Mesodermal cell (in vitro differentiated cells): ENCODE measurements at regions not wholly inside any gene's neighbourhood (a gene's known extent, or its start where the extent isn't known, plus 50 kb on each side); places are given as distances from the start of the nearest gene placed in this dataset.
"Not testable (repeated sequence)": the region's sequence is repeated elsewhere in the genome, so short reads cannot be mapped to it uniquely, and the experiment has no call there.

Source experiments
- H3K27ac ChIP-seq: 2 replicates; pipeline ENCODE4 v1.7.0; 2013; ENCODE audit warnings: mild to moderate bottlenecking, low read depth, low read length, moderate library complexity; ENCODE audit not compliant: severe bottlenecking
- H3K36me3 ChIP-seq: 2 replicates; pipeline ENCODE4 v1.7.1; 2013; ENCODE audit warnings: mild to moderate bottlenecking, low read length, moderate library complexity; ENCODE audit not compliant: control insufficient read depth, insufficient read depth
- H3K4me1 ChIP-seq: one replicate; pipeline ENCODE4 v1.7.1; 2013; ENCODE audit warnings: mild to moderate bottlenecking, low read length; ENCODE audit not compliant: insufficient read depth, control insufficient read depth, poor library complexity, severe bottlenecking
- H3K4me3 ChIP-seq: 2 replicates; pipeline ENCODE4 v1.7.0; 2013; ENCODE audit warnings: low read length, control low read depth, mild to moderate bottlenecking; ENCODE audit not compliant: insufficient read depth, poor library complexity, severe bottlenecking; ENCODE audit errors: extremely low read depth
- H3K9me3 ChIP-seq: 2 replicates; pipeline ENCODE4 v1.7.1; 2013; ENCODE audit warnings: mild to moderate bottlenecking, low read length, moderate library complexity; ENCODE audit not compliant: control insufficient read depth
- WGBS, 2 experiments: methylation state at CpG; one replicate each; pipeline ENCODE4 v1.1.5; 2013; ENCODE audit warnings: missing lambda C conversion rate in 2 of 2; ENCODE audit not compliant: insufficient coverage in 2 of 2; 5-methylcytosine and 5-hydroxymethylcytosine counted together

DNA sequence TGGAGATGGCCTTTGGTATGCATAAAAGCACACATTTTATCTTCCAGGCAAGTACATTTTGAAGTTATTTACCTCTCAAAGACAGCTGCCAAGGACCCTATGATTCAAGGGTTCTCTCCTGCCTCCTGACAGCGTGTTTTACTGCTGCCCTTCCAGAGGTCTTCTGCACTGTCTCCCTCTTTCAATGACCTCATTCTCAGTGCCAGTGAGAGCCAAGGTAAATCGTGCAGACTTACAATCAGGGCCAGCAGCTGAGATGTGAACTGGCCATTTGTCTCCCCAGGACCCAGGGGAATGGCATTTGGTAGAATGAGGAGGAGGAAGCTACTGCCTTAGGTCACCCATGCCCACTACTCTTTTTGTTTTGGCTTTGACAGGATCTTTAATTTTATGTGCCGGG is 84.2 kb upstream of the FGGY start:
- Histone ChIP-seq H3K36me3 (no peaks in the 10 kb centered on the region), H3K4me3 (no peak overlapping the region), H3K4me1 (no peaks in the 10 kb centered on the region), H3K9me3 (peaks cover 6% of the 10 kb centered on the region), H3K27ac (no peak overlapping the region)
- WGBS, 2 experiments = 82 to 97% methylated on average over 2 to 3 of the region's 3 CpGs

DNA sequence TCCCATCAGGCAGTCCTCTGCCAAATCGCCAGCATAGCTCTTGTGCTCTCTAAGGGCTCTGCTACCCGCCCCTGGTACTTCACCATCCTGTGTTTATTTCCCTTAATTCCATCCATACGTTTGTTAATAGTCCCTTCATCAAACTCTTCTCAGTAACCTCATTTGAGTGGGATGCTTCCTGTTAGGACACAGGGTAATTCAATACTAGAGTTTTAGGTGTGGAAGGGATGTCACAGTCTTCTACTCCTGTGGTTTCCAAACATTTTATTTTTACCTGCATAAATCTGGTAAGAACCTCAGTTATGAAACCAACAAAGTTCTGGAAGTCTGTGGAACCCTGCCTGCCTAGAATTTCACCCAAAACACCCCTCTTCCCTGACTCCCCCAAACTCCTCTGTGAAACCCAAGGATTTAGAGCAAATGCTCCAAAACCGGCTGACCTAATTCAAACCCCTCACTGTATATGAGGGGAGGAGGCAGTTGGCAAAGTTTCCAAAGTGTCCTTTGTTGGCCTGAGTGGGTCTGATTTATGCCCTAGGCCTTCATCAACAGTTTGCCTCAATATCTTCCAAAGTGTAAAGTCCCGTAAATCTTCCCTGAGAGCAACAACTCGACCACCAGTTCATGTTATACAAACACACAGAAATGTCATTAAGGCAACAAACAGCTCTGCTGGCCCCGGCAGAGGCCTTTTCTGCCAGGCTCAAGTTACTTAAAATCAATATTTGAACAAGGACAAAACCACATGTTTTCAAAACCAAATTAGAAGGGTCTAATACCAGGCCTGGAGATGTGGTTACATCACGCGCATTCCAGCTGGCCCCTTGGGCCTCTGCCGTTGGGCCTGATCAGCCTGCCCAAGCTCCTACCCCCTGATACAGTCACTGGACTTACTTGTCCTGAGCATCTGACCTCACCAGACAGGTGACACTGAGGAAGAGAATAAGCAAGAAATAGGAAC is 82.4 kb upstream of the FGGY start:
- WGBS, 2 experiments = 88 to 94% methylated on average over 6 of the region's 10 CpGs
- Histone ChIP-seq H3K27ac (no peak overlapping the region), H3K4me1 (no peaks in the 10 kb centered on the region), H3K4me3 (no peak overlapping the region), H3K36me3 (no peaks in the 10 kb centered on the region), H3K9me3 (peaks cover 6% of the 10 kb centered on the region)

DNA sequence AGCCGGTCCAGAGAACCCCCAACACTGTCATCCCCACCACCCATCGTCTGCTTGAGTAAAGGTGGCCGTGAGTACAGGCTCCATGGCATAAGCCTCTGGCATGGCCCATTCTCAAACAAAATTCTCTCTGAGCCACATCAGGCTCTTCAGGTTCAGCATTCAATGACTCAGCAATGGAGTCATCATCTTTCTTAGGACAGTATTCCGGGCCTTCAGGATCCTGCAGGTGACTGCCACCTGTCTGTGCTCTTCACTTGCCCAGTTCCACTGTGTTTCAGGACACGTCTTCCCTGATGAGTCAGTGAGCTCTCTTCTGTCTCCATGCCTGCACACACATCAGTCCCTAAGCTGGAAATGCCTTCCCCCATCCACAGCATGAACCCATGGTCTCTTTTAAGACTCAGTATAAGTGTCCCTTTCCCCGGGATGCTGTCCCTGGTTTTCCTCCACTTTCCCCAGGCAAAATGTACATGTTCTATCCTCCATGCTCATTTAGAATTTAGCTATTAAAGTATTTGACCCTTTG is 81.1 kb upstream of the FGGY start:
- H3K9me3 ChIP-seq = peaks cover 6% of the 10 kb centered on the region
- H3K4me3 ChIP-seq = no peak overlapping the region
- H3K27ac ChIP-seq = no peak overlapping the region
- 91 to 98% methylated on average over 6 of the region's 6 CpGs for WGBS, 2 experiments
- H3K36me3 ChIP-seq = no peaks in the 10 kb centered on the region
- H3K4me1 ChIP-seq = no peaks in the 10 kb centered on the region

DNA sequence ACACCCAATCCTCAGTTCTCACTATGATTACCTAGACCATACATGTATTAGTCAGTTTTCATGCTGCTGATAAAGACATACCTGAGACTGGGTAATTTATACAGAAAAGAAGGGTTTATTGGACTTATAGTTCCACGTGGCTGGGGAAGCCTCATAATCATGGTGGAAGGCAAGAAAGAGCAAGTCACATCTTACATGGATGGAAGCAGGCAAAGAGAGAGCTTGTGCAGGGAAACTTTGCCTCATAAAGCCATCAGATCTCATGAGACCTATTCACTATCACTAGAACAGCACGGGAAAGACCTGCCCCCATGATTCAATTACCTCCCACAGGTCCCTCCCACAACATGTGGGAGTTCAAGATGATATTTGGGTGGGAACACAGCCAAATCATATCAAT is 79.5 kb upstream of the FGGY start:
- H3K4me3 ChIP-seq, H3K36me3 ChIP-seq, H3K27ac ChIP-seq, H3K9me3 ChIP-seq, H3K4me1 ChIP-seq: not testable (repeated sequence)
- WGBS, 2 experiments = 30 to 86% methylated on average over 1 of the region's 2 CpGs

DNA sequence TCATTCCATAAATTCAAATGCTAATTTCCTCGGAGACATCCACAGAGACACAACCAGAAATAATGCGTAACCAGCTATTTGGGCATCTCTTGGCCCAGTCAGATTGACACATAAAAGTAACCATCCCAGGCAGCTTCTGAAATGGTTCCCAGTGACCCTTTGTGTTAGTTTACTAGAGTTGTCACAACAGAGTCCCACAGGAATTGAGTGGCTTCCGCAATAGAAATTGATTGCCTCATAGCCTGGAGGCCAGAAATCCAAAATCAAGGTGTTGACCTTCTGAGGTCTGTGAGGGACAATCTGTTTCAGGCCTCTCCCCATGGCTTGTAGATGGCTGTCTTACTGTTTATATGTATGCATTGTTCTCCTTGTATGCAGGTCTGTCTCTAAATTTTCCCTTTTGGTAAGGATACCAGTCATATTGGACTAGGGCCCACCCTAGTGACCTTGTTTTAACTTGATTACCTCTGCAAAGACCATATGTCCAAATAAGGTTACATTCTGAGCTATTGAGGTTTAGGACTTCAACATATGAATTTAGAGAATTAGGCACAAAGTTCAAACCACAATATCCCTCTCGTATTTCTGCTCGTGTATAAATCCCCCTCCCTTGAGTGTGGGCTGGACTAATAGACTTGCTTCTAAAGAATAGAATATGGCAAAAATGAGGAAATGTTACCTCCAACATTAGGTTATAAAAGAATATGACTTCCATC is 78.2 kb upstream of the FGGY start:
- no peaks in the 10 kb centered on the region for H3K4me1 ChIP-seq
- no peak overlapping the region for H3K27ac ChIP-seq
- no peak overlapping the region for H3K4me3 ChIP-seq
- 84 to 86% methylated on average over 3 of the region's 5 CpGs for WGBS, 2 experiments
- H3K36me3 ChIP-seq = no peaks in the 10 kb centered on the region
- H3K9me3 ChIP-seq = peaks cover 6% of the 10 kb centered on the region

DNA sequence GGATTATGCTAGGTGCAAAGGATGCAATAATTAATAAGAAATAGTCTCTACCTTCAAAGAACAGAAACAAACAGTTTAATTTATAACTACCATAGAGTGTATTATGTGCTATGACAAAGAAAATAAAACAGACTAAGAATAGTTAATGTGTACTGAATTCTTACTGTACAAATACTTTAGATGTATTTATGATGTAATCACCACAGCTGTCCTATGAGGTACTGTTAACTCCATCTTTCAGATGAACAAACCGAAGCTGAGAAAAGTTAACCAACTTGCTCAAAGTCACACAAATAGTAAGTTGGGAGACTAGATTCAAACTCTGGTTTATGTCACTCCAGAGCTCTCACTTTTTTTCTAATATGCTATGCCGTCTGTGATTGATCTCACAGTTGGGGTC is 77.0 kb upstream of the FGGY start:
- 67 to 100% methylated on average over 1 to 2 of the region's 2 CpGs for WGBS, 2 experiments
- Histone ChIP-seq H3K9me3 (peaks cover 6% of the 10 kb centered on the region), H3K4me3 (no peak overlapping the region), H3K27ac (no peak overlapping the region), H3K36me3 (no peaks in the 10 kb centered on the region), H3K4me1 (peaks cover 8% of the 10 kb centered on the region)

DNA sequence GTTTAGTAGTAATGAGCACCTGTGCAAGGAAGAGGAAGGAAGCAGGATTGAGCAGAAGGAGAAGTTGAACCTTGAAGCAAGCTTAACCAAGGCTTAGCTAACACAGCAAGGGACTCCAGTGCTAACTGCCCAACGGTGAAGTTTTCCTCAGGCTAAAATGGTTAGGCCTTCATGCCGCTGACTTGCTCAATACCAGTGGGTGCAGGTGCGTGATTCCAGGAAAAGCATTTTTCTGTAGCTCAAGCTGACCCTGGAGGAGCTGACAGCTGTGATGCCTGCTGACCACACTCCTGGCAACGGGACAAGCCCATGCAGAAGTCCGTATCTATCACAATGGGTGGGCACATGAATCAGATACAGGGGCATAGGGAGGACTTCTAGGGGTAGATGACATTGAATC is 76.5 kb upstream of the FGGY start:
- Histone ChIP-seq H3K9me3 (peaks cover 6% of the 10 kb centered on the region), H3K27ac (no peak overlapping the region), H3K36me3 (no peaks in the 10 kb centered on the region), H3K4me1 (peaks cover 8% of the 10 kb centered on the region), H3K4me3 (no peak overlapping the region)
- 90 to 99% methylated on average over 5 of the region's 5 CpGs for WGBS, 2 experiments

DNA sequence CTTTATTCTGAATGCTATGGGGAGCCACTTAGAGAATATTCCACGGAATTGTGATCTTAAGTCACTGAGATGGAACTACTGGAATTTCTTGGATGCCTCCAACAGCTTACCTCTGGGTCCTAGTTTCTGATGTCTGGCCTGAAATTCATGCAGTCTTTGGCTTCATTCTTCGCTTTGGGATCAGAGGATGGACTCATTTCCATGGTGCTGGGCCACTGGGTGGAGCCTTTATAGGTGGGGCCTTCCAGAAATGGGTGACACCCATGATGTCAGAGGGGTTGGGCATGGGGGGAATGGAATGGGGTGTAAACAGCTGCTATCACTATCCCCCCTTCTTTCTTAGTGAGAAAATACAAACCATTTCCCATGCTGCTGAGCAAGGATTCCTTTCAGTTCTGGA is 73.7 kb upstream of the FGGY start:
- Histone ChIP-seq H3K4me3 (no peak overlapping the region), H3K36me3 (no peaks in the 10 kb centered on the region), H3K4me1 (peaks cover 8% of the 10 kb centered on the region), H3K9me3 (no peaks in the 10 kb centered on the region), H3K27ac (no peak overlapping the region)
- 94 to 100% methylated on average over 2 of the region's 2 CpGs for WGBS, 2 experiments

DNA sequence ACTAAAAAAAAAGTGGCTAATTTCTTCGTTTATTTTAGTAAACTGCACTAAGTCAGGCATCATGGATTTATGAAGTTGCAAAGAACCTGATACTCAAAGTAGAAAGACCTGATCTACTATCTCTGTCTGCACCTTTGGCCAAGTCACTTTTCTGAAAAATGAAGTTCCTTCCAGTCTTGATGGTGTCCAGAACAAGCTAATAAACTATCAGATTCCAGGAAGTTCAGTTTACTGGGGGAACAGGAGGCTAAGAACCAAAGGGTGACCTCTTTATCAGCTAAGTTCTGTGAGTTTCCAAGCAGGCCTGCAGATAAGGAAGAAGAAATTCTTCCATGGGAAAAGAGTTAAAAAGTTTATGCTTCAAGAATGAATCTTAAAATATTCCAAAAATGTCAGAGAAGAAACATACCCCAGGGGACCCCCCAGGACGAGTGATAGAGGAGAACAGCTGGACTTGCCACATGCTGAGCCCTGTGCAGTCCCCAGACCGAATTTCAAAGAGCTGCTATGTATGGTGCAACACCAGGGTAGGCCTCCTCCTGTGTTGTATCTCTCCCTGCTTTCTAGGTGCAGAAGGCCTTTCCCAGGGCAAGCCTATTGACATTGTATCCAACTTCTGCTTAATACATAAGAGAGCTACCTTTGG is 72.8 kb upstream of the FGGY start:
- WGBS, 2 experiments = 29 to 39% methylated on average over 2 to 3 of the region's 3 CpGs
- Histone ChIP-seq H3K27ac (peak overlapping the region; percentile 50), H3K4me3 (no peak overlapping the region), H3K9me3 (no peaks in the 10 kb centered on the region), H3K4me1 (peaks cover 8% of the 10 kb centered on the region), H3K36me3 (no peaks in the 10 kb centered on the region)

DNA sequence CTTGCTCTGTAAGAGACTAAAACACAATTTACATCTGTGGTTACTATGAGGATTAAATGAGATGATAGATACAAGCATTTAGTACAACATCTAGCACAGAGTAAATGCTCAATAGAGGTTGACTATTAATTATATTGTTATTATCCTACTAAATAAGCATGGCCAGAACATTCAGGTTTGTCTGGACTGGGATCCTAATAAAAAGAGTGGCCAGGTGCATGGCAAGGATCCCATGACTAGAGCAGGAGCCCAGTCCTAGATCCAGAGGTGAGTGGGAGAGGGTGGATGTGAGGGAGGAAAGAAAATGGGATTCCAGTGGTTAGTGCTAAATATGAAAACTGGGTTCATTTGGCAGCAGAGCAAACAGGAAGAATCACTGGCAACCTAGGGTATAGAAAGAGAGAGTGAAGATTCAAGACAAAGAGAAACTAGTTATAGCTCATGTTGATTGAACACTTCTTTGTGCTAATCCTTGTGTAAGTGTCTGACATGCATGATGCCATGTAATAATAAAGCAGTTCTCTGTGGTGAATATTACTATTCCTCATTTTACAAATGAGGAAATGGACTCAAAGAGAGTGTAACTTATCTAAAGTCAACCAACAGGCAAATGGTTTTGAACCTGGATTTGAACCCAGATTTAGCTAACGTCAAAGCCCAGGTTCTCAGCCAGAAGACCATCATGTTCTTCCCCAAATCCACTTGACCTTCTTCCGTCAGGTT is 71.1 kb upstream of the FGGY start:
- Histone ChIP-seq H3K4me1 (peaks cover 8% of the 10 kb centered on the region), H3K27ac (no peak overlapping the region), H3K36me3 (no peaks in the 10 kb centered on the region), H3K9me3 (no peaks in the 10 kb centered on the region), H3K4me3 (no peak overlapping the region)
- WGBS, 2 experiments = 92 to 100% methylated on average over 2 of the region's 2 CpGs
